ENCODE measurements at regions not wholly inside any gene's neighbourhood (a gene's known extent, or its start where the extent isn't known, plus 50 kb on each side); places are given as distances from the start of the nearest gene placed in this dataset.

DNA sequence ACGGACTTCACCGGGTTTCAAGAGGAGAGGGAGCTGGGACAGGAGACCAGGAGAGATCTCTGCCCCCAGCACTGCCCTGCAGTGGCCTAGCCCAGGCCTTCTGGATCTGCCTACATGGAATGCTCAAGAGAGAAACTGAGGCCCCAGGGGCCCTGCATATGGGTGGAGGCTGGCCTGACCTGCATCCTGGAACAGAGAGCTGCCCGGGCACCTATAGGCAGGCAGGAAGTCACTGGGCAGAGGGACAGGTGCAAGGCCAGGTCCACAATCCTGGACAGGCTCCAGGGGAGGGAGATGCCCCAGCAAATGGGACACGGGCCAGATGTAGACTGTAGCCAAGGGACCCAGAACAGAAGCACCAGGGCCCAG, 98.5 kb upstream of the RUFY1 start:
- no peak for TF ChIP-seq POLR2A (IDR thresholded peaks at IDR 0.05)
- TF ChIP-seq, protein P1, sequence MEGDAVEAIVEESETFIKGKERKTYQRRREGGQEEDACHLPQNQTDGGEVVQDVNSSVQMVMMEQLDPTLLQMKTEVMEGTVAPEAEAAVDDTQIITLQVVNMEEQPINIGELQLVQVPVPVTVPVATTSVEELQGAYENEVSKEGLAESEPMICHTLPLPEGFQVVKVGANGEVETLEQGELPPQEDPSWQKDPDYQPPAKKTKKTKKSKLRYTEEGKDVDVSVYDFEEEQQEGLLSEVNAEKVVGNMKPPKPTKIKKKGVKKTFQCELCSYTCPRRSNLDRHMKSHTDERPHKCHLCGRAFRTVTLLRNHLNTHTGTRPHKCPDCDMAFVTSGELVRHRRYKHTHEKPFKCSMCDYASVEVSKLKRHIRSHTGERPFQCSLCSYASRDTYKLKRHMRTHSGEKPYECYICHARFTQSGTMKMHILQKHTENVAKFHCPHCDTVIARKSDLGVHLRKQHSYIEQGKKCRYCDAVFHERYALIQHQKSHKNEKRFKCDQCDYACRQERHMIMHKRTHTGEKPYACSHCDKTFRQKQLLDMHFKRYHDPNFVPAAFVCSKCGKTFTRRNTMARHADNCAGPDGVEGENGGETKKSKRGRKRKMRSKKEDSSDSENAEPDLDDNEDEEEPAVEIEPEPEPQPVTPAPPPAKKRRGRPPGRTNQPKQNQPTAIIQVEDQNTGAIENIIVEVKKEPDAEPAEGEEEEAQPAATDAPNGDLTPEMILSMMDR (IDR thresholded peaks at IDR 0.05): no peak

Data from uterus (tissue), 2 donors.